Kidney epithelial cell (primary cell): ENCODE measurements at regions not wholly inside any gene's neighbourhood (a gene's known extent, or its start where the extent isn't known, plus 50 kb on each side); places are given as distances from the start of the nearest gene placed in this dataset.

Experiments used
- DNase-seq: peaks from one replicate; pipeline ENCODE4 v3.0.0-alpha.2; 2010; ENCODE audit warnings: low read depth
- H3K27me3 ChIP-seq: 2 replicates; pipeline ENCODE4 v1.6.0; 2011; ENCODE audit warnings: low read length; ENCODE audit not compliant: control insufficient read depth, insufficient read depth
- H3K36me3 ChIP-seq: 2 replicates; pipeline ENCODE4 v1.5.1; 2011; ENCODE audit warnings: low read length; ENCODE audit not compliant: control insufficient read depth, insufficient read depth
- H3K4me3 ChIP-seq: 2 replicates; pipeline ENCODE4 v1.5.1; 2011; ENCODE audit warnings: low read depth, mild to moderate bottlenecking, control low read depth, low read length
- CTCF ChIP-seq: IDR thresholded peaks from 2 replicates; pipeline ENCODE4 v1.5.1; 2011; ENCODE audit warnings: mild to moderate bottlenecking, moderate library complexity, low read length, control low read depth, inconsistent platforms; ENCODE audit not compliant: insufficient read depth, poor library complexity, severe bottlenecking

- no peaks in the 10 kb centered on the region for H3K36me3 ChIP-seq
- TF ChIP-seq CTCF = no peak
- no peak for DNase-seq
- H3K27me3 ChIP-seq = no peaks in the 10 kb centered on the region
- no peak overlapping the region for H3K4me3 ChIP-seq
Observed at GRCh38 chr16:66165879-66166278, 200.6 kb upstream of the CDH5 start.

GRCh38 chr16:66164581-66165247 lies 201.8 kb upstream of the CDH5 start:
- no peak overlapping the region for H3K4me3 ChIP-seq
- no peak for TF ChIP-seq CTCF
- no peaks in the 10 kb centered on the region for H3K36me3 ChIP-seq
- DNase-seq = no peak
- no peaks in the 10 kb centered on the region for H3K27me3 ChIP-seq

DNA sequence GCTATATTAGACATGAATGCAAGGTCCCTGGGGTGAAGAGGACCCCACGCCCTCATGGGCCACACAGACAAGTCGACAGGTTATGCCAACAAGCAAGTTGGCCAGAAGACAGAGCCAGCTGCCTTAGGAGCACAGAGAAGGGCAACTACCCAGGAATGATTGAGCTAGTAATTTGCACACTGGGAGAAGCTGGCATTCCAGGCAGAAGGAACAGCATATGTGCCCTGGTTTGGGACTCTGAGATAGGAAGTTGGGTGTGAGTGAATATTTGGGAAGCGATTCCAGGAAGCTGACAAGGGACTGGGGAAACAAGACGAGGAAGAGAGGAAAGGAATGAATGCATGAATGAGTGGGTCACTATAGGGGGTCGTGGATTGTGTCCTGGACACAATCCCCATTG lies 203.7 kb upstream of the CDH5 start:
- H3K27me3 ChIP-seq = no peaks in the 10 kb centered on the region
- TF ChIP-seq CTCF = no peak
- no peak overlapping the region for H3K4me3 ChIP-seq
- DNase-seq = no peak
- no peaks in the 10 kb centered on the region for H3K36me3 ChIP-seq

DNA sequence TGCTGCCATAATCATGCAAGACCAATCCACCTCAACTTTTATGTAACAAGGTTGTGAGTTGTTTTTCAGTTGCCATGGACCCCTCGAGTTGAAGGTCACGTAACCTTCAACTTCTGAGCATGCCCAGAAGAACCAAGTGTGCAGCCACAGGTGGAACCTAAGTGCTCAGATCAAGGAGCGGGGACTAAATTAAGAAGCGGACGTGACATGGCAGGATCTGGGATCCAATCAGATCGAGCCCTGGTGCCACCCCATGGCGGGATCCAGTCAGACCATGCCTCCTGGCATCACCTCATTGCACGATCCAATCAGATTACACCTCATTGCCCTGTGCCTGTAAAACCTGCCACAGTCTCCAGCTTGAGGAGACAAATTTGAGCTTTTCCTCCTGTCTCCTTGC lies 204.5 kb upstream of the CDH5 start:
- Histone ChIP-seq H3K27me3 (no peaks in the 10 kb centered on the region), H3K4me3 (no peak overlapping the region), H3K36me3 (no peaks in the 10 kb centered on the region)
- no peak for DNase-seq
- no peak for TF ChIP-seq CTCF

- no peak for DNase-seq
- no peak overlapping the region for H3K4me3 ChIP-seq
- TF ChIP-seq CTCF = no peak
- H3K36me3 ChIP-seq = no peaks in the 10 kb centered on the region
- H3K27me3 ChIP-seq = no peaks in the 10 kb centered on the region
Observed at GRCh38 chr16:66161269-66161668, 205.2 kb upstream of the CDH5 start.

- Histone ChIP-seq H3K27me3 (no peaks in the 10 kb centered on the region), H3K36me3 (no peaks in the 10 kb centered on the region), H3K4me3 (no peak overlapping the region)
- no peak for DNase-seq
- TF ChIP-seq CTCF = no peak
Observed at GRCh38 chr16:66159987-66160386, 206.5 kb upstream of the CDH5 start.
